ENCODE measurements at regions not wholly inside any gene's neighbourhood (a gene's known extent, or its start where the extent isn't known, plus 50 kb on each side); places are given as distances from the start of the nearest gene placed in this dataset.

DNA sequence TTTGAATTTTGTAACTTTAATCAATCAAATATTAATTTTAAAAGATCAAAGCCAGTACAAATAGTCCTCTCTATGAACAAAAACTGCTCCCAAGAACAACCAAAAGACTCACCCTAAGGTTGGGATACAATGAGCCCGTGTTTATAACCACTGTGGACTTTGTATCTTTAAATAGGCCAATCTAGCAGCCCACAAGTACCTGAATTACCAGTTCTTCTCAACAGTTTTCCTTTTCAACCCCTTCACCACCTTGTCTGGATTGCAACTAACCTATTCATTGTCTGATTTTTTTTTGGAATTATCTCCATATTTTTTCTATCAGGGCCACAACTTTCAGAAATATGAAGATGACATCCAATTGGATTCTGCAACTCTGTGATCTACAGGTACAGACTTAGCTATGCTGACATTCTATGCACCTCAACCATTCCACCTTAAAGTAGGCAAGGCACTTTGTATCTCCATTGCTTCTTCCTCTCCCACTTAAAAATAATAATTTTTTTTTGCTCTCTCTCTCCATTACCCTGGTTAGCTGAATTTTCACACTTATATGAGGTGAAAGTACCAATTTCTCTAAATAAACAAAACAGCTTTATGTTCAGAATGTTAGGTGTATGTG lies 81.9 kb upstream of the MAPRE2 start:
- H3K27me3 ChIP-seq (ENCODE audit: control insufficient read depth, insufficient read depth, low read length) = no peaks in the 10 kb centered on the region
- H3K4me3 ChIP-seq (replicated peaks in 1 of 4; ENCODE audit: control extremely low read depth in 1 of 4, insufficient read depth in 1 of 4, low read depth in 3 of 4, low read length in 4 of 4) = no peak overlapping the region
- H3K9ac ChIP-seq (ENCODE audit: insufficient read depth, low read length) = no peak overlapping the region
- no peaks in the 10 kb centered on the region for H3K79me2 ChIP-seq (ENCODE audit: control insufficient read depth, insufficient read depth, low read length)
- H3K4me2 ChIP-seq (ENCODE audit: extremely low read depth, insufficient read depth, low read length) = no peak overlapping the region
- no peaks in the 10 kb centered on the region for H4K20me1 ChIP-seq (ENCODE audit: control insufficient read depth, extremely low read depth, insufficient read depth, low read length)
- H3K4me1 ChIP-seq (ENCODE audit: control insufficient read depth, extremely low read depth, insufficient read depth, low read length) = no peaks in the 10 kb centered on the region
- TF ChIP-seq EZH2 (IDR thresholded peaks at IDR 0.05; ENCODE audit: low read length, missing control alignments) = no peak
- TF ChIP-seq, protein P1, sequence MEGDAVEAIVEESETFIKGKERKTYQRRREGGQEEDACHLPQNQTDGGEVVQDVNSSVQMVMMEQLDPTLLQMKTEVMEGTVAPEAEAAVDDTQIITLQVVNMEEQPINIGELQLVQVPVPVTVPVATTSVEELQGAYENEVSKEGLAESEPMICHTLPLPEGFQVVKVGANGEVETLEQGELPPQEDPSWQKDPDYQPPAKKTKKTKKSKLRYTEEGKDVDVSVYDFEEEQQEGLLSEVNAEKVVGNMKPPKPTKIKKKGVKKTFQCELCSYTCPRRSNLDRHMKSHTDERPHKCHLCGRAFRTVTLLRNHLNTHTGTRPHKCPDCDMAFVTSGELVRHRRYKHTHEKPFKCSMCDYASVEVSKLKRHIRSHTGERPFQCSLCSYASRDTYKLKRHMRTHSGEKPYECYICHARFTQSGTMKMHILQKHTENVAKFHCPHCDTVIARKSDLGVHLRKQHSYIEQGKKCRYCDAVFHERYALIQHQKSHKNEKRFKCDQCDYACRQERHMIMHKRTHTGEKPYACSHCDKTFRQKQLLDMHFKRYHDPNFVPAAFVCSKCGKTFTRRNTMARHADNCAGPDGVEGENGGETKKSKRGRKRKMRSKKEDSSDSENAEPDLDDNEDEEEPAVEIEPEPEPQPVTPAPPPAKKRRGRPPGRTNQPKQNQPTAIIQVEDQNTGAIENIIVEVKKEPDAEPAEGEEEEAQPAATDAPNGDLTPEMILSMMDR (conservative IDR thresholded peaks at IDR 0.05 in 1 of 2, IDR thresholded peaks at IDR 0.05 in 1 of 2; ENCODE audit: low read depth in 1 of 2, low read length in 2 of 2) = no peak
- no peaks in the 10 kb centered on the region for H3K36me3 ChIP-seq (ENCODE audit: control insufficient read depth, insufficient read depth, low read length)
- DNase-seq (ENCODE audit: low read depth in 2 of 2) = no peak
- no peak overlapping the region for H3K27ac ChIP-seq (ENCODE audit: insufficient read depth, low read length)
- no peak overlapping the region for H2AFZ ChIP-seq (ENCODE audit: low read length)
- no peaks in the 10 kb centered on the region for H3K9me3 ChIP-seq (ENCODE audit: control insufficient read depth, insufficient read depth, low read depth, low read length)

DNA sequence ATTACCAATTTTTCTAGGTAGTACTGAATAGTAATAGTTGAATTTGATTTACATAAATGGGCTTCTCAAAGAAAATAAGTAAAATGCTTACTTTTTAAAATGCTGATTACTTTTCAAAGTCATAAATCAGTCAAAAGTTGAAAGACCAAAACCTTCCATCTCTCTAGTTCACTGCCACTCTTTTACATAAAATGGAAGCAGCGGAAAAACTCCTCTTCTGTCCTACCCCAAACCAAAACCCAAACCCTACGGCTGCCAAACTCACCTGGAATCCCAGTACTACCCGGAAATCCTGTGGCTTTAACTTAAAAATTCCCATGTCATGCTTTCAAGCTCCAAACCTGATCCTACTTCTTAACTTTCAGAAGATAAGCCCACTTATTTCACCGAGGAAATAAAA lies 81.2 kb upstream of the MAPRE2 start:
- Histone ChIP-seq H2AFZ (ENCODE audit: low read length) (no peak overlapping the region), H3K9ac (ENCODE audit: insufficient read depth, low read length) (no peak overlapping the region), H3K27ac (ENCODE audit: insufficient read depth, low read length) (no peak overlapping the region), H4K20me1 (ENCODE audit: control insufficient read depth, extremely low read depth, insufficient read depth, low read length) (no peaks in the 10 kb centered on the region), H3K4me1 (ENCODE audit: control insufficient read depth, extremely low read depth, insufficient read depth, low read length) (no peaks in the 10 kb centered on the region), H3K9me3 (ENCODE audit: control insufficient read depth, insufficient read depth, low read depth, low read length) (no peaks in the 10 kb centered on the region), H3K36me3 (ENCODE audit: control insufficient read depth, insufficient read depth, low read length) (no peaks in the 10 kb centered on the region), H3K4me2 (ENCODE audit: extremely low read depth, insufficient read depth, low read length) (no peak overlapping the region), H3K27me3 (ENCODE audit: control insufficient read depth, insufficient read depth, low read length) (no peaks in the 10 kb centered on the region), H3K4me3 (replicated peaks in 1 of 4; ENCODE audit: control extremely low read depth in 1 of 4, insufficient read depth in 1 of 4, low read depth in 3 of 4, low read length in 4 of 4) (no peak overlapping the region), H3K79me2 (ENCODE audit: control insufficient read depth, insufficient read depth, low read length) (no peaks in the 10 kb centered on the region)
- DNase-seq (ENCODE audit: low read depth in 2 of 2) = no peak
- TF ChIP-seq, protein P1 (conservative IDR thresholded peaks at IDR 0.05 in 1 of 2, IDR thresholded peaks at IDR 0.05 in 1 of 2; ENCODE audit: low read depth in 1 of 2, low read length in 2 of 2) = no peak

DNA sequence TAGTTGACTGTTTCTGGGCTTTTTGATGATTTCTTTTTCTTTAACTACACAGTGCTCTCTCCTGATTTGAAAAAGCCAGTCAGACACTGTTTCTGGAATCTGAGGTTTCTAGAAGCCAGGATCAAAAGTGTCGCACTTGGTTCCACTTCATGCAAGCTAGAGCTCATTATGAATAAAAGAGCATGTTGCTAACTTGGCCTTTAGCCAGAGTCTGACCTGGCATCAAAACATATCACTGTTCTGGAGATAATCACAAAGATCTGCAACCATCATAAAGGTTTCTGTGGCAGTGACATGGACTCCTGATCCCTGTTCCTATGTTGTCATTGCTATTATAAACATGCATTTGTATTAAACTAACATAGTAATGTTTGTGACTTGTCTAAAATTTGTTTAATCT lies 76.1 kb upstream of the MAPRE2 start:
- no peaks in the 10 kb centered on the region for H4K20me1 ChIP-seq (ENCODE audit: control insufficient read depth, extremely low read depth, insufficient read depth, low read length)
- DNase-seq (ENCODE audit: low read depth in 2 of 2) = no peak
- H3K79me2 ChIP-seq (ENCODE audit: control insufficient read depth, insufficient read depth, low read length) = no peaks in the 10 kb centered on the region
- H3K4me2 ChIP-seq (ENCODE audit: extremely low read depth, insufficient read depth, low read length) = no peak overlapping the region
- H3K36me3 ChIP-seq (ENCODE audit: control insufficient read depth, insufficient read depth, low read length) = no peaks in the 10 kb centered on the region
- TF ChIP-seq, protein P1 (conservative IDR thresholded peaks at IDR 0.05 in 1 of 2, IDR thresholded peaks at IDR 0.05 in 1 of 2; ENCODE audit: low read depth in 1 of 2, low read length in 2 of 2) = no peak
- no peak for TF ChIP-seq EZH2 (IDR thresholded peaks at IDR 0.05; ENCODE audit: low read length, missing control alignments)
- no peaks in the 10 kb centered on the region for H3K4me1 ChIP-seq (ENCODE audit: control insufficient read depth, extremely low read depth, insufficient read depth, low read length)
- H3K9me3 ChIP-seq (ENCODE audit: control insufficient read depth, insufficient read depth, low read depth, low read length) = no peaks in the 10 kb centered on the region
- H3K27ac ChIP-seq (ENCODE audit: insufficient read depth, low read length) = no peak overlapping the region
- no peak overlapping the region for H3K4me3 ChIP-seq (replicated peaks in 1 of 4; ENCODE audit: control extremely low read depth in 1 of 4, insufficient read depth in 1 of 4, low read depth in 3 of 4, low read length in 4 of 4)
- H3K27me3 ChIP-seq (ENCODE audit: control insufficient read depth, insufficient read depth, low read length) = no peaks in the 10 kb centered on the region
- H3K9ac ChIP-seq (ENCODE audit: insufficient read depth, low read length) = no peak overlapping the region
- H2AFZ ChIP-seq (ENCODE audit: low read length) = no peak overlapping the region

All from fibroblast of lung (primary cell).